SK-N-SH (cell line): ENCODE measurements at regions not wholly inside any gene's neighbourhood (a gene's known extent, or its start where the extent isn't known, plus 50 kb on each side); places are given as distances from the start of the nearest gene placed in this dataset.

Experiments used
- CTCF ChIA-PET: fragments of 300-600, 350-600 bp; formaldehyde crosslinking; extraction: SDS; loops from one replicate; lab custom pipeline; 2021; lab: Yijun Ruan, JAX
- POLR2A ChIA-PET: fragments of 350-600 bp; sonication (Branson Sonifier 250); formaldehyde crosslinking; extraction: SDS; loops from one replicate; lab custom pipeline; 2020; ENCODE audit warnings: antibody characterized with exemption, inconsistent platforms; lab: Yijun Ruan, JAX
- DNase-seq: peaks from one replicate; pipeline ENCODE4 v3.0.0; 2012
- H2AFZ ChIP-seq: fragments of 200-600 bp; sonication (generic); 2 replicates; pipeline ENCODE4 v1.8.1; 2016; ENCODE audit warnings: antibody characterized with exemption, mild to moderate bottlenecking, low read depth
- H3F3A ChIP-seq: fragments of 200-600 bp; sonication (generic); replicated peaks from 2 replicates; pipeline ENCODE3; 2016; ENCODE audit warnings: antibody characterized with exemption, mild to moderate bottlenecking; ENCODE audit not compliant: insufficient read depth
- H3K27ac ChIP-seq, 2 experiments: fragments of 200-500 bp in 1 of 2; fragments of 200-600 bp in 1 of 2; sonication (Bioruptor generic) in 1 of 2; sonication (generic), shearing (Covaris generic) in 1 of 2; 2 replicates each; pipeline versions ENCODE4 v1.5.1 to v1.6.1; 2014 to 2016; ENCODE audit warnings: low read depth in 2 of 2, inconsistent platforms in 1 of 2, low read length in 1 of 2, mild to moderate bottlenecking in 1 of 2, mixed read lengths in 1 of 2
- H3K27me3 ChIP-seq: fragments of 200-600 bp; sonication (generic), shearing (Covaris generic); 2 replicates; pipeline ENCODE4 v1.6.1; 2016; ENCODE audit warnings: mixed run types; ENCODE audit not compliant: insufficient read depth
- H3K36me3 ChIP-seq, 2 experiments: fragments of 200-500 bp in 1 of 2; fragments of 200-600 bp in 1 of 2; sonication (Bioruptor generic) in 1 of 2; sonication (generic) in 1 of 2; replicated peaks in 1 of 2; 2 replicates each; pipeline versions ENCODE3 to v1.5.1; 2014 to 2016; ENCODE audit warnings: low read length in 1 of 2, mild to moderate bottlenecking in 1 of 2; ENCODE audit not compliant: insufficient read depth in 2 of 2, control insufficient read depth in 1 of 2
- H3K4me1 ChIP-seq, 2 experiments: fragments of 200-500 bp in 1 of 2; fragments of 200-600 bp in 1 of 2; sonication (Bioruptor generic) in 1 of 2; sonication (generic), shearing (Covaris generic) in 1 of 2; 2 replicates each; pipeline versions ENCODE4 v1.5.1 to v1.6.1; 2014 to 2016; ENCODE audit warnings: low read depth in 1 of 2, low read length in 1 of 2, mixed run types in 1 of 2; ENCODE audit not compliant: insufficient read depth in 2 of 2, control insufficient read depth in 1 of 2
- H3K4me2 ChIP-seq: fragments of 200-600 bp; sonication (generic), shearing (Covaris generic); 2 replicates; pipeline ENCODE4 v1.6.1; 2017; ENCODE audit warnings: mixed run types
- H3K4me3 ChIP-seq, 2 experiments: fragments of 200-500 bp in 1 of 2; fragments of 200-600 bp in 1 of 2; sonication (Bioruptor generic) in 1 of 2; sonication (generic), shearing (Covaris generic) in 1 of 2; 2 replicates each; pipeline versions ENCODE4 v1.5.1 to v1.8.1; 2014 to 2016; ENCODE audit warnings: low read depth in 2 of 2, inconsistent platforms in 1 of 2, low read length in 1 of 2, mild to moderate bottlenecking in 1 of 2, mixed read lengths in 1 of 2, moderate library complexity in 1 of 2
- H3K79me2 ChIP-seq: fragments of 200-600 bp; sonication (generic); 2 replicates; pipeline ENCODE4 v1.8.1; 2017; ENCODE audit warnings: mild to moderate bottlenecking; ENCODE audit not compliant: insufficient read depth
- H3K9ac ChIP-seq: fragments of 200-600 bp; sonication (generic); 2 replicates; pipeline ENCODE4 v1.6.1; 2017; ENCODE audit warnings: mixed run types
- H3K9me2 ChIP-seq: fragments of 200-600 bp; sonication (generic); 2 replicates; pipeline ENCODE4 v1.6.1; 2017; ENCODE audit warnings: mixed run types
- H3K9me3 ChIP-seq: fragments of 200-600 bp; sonication (generic); 2 replicates; pipeline ENCODE4 v1.6.1; 2017; ENCODE audit warnings: mixed run types, mild to moderate bottlenecking, moderate library complexity
- H4K20me1 ChIP-seq: fragments of 200-600 bp; sonication (generic); 2 replicates; pipeline ENCODE4 v1.6.1; 2017; ENCODE audit warnings: mild to moderate bottlenecking, mixed run types; ENCODE audit not compliant: insufficient read depth
- CHD2 ChIP-seq: fragments of 150-350 bp; IDR thresholded peaks from 2 replicates; pipeline ENCODE4 v1.6.1; 2018; ENCODE audit warnings: low read length; ENCODE audit not compliant: partially characterized antibody
- ELF1 ChIP-seq: IDR thresholded peaks from 2 replicates; pipeline ENCODE4 v1.4.0; 2012
- FOXM1 ChIP-seq: IDR thresholded peaks from 2 replicates; pipeline ENCODE4 v1.4.0; 2012; ENCODE audit warnings: low read depth, mild to moderate bottlenecking
- GABPA ChIP-seq: IDR thresholded peaks from 2 replicates; pipeline ENCODE4 v1.4.0; 2012; ENCODE audit warnings: low read depth, mild to moderate bottlenecking
- MEF2A ChIP-seq: IDR thresholded peaks from 2 replicates; pipeline ENCODE4 v1.4.0; 2012; ENCODE audit warnings: low read depth, borderline replicate concordance
- MXI1 ChIP-seq: IDR thresholded peaks from 2 replicates; pipeline ENCODE4 v1.6.1; 2012; ENCODE audit warnings: mild to moderate bottlenecking, low read depth, low read length, improper control_type of control experiment
- NFIC ChIP-seq: IDR thresholded peaks from 2 replicates; pipeline ENCODE4 v1.4.0; 2012; ENCODE audit warnings: borderline replicate concordance
- NRF1 ChIP-seq: IDR thresholded peaks from 2 replicates; pipeline ENCODE4 v1.6.1; 2012; ENCODE audit warnings: low read depth, mild to moderate bottlenecking, low read length
- POLR2AphosphoS5 ChIP-seq: IDR thresholded peaks from 2 replicates; pipeline ENCODE4 v1.6.1; 2012; ENCODE audit warnings: low read depth, low read length
- RCOR1 ChIP-seq: fragments of 150-350 bp; IDR thresholded peaks from 2 replicates; pipeline ENCODE4 v1.6.1; 2017; ENCODE audit warnings: antibody characterized with exemption, low read length
- RFX5 ChIP-seq: IDR thresholded peaks from 2 replicates; pipeline ENCODE4 v1.6.1; 2012; ENCODE audit warnings: mild to moderate bottlenecking, improper control_type of control experiment, low read length
- SIN3A ChIP-seq: IDR thresholded peaks from 2 replicates; pipeline ENCODE4 v1.6.1; 2012; ENCODE audit warnings: low read depth, mild to moderate bottlenecking, low read length, moderate library complexity, borderline replicate concordance
- TCF12 ChIP-seq: IDR thresholded peaks from 2 replicates; pipeline ENCODE4 v1.4.0; 2012
- USF1 ChIP-seq: IDR thresholded peaks from 2 replicates; pipeline ENCODE4 v1.4.0; 2012; ENCODE audit warnings: low read depth, borderline replicate concordance
- ZBTB33 ChIP-seq: IDR thresholded peaks from 2 replicates; pipeline ENCODE4 v1.4.0; 2012; ENCODE audit warnings: low read depth, borderline replicate concordance
- WGBS: methylation state at CpG from one replicate; pipeline ENCODE4 v1.1.6; 2017; ENCODE audit warnings: low lambda C conversion rate; 5-methylcytosine and 5-hydroxymethylcytosine counted together
- TF ChIP-seq, protein P1 (sequence below): IDR thresholded peaks from 2 replicates; pipeline ENCODE4; 2012
- TF ChIP-seq, protein P2 (sequence below): IDR thresholded peaks from 2 replicates; pipeline ENCODE4 v1.4.0; 2012; ENCODE audit warnings: low read depth

DNA sequence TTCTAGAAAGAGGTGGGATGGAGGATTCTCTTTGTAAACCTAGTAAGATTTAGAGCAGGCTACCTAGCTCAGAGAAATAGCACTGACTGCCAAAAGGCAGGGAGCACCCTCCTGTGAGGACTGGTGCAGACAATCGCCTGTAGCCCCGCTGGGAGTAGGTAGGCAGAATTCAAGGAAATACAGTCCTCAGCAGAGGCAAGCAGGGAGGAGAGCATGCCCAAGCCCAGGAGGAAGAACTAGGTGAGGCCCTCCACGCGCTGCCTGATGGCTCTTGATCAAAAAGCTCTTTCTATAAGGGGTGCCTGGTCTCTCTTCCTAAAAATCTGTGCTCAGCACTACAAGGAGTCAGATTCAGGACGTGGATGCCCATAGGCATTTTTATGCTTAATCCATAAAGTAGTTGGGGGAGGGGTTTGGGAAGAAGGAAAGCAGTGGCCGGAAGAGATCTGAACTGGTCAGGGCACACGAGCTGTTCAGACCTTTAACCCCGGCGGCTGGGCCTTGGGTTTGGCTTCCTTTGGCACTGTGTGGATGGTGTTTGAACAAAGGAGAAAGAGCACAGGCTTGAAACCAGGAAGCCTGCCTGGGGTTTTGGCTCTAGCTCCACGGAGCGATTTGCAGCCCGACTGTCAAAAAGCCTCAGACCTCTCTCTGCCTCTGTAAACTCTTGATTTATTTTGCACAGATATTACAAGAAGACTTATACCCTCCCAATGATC, 320.6 kb downstream of the FOXO1 start:
- Histone ChIP-seq H2AFZ (no peak overlapping the region), H3K4me3 (no peak overlapping the region), H3K4me1 (peaks cover 0 to 3% of the 10 kb centered on the region in 2 experiments; a peak in 1 of 4 replicates), H4K20me1 (no peaks in the 10 kb centered on the region), H3K36me3 (no peaks in the 10 kb centered on the region), H3K27ac (no peak overlapping the region), H3K27me3 (no peaks in the 10 kb centered on the region), H3F3A (no peaks in the 10 kb centered on the region), H3K4me2 (no peak overlapping the region), H3K9ac (no peak overlapping the region), H3K9me2 (no peaks in the 10 kb centered on the region), H3K79me2 (no peaks in the 10 kb centered on the region), H3K9me3 (no peaks in the 10 kb centered on the region)
- ChIA-PET POLR2A (interaction anchor here (0.6 kb wide), 1 partner anchor 769 kb away, joined by 3 read pairs; no protein-coding TSS in a partner anchor), CTCF (interaction anchor here (1.1 to 2.2 kb wide), 2 partner anchors 77 to 276 kb away, joined by 3 to 4 read pairs; no protein-coding TSS in a partner anchor)
- 83% methylated on average over 10 of the region's 12 CpGs for WGBS
- no peak for DNase-seq
- TF ChIP-seq MEF2A = no peak
- TF ChIP-seq GABPA = no peak
- TF ChIP-seq NFIC = no peak
- TF ChIP-seq ELF1 = no peak
- TF ChIP-seq, protein P1, sequence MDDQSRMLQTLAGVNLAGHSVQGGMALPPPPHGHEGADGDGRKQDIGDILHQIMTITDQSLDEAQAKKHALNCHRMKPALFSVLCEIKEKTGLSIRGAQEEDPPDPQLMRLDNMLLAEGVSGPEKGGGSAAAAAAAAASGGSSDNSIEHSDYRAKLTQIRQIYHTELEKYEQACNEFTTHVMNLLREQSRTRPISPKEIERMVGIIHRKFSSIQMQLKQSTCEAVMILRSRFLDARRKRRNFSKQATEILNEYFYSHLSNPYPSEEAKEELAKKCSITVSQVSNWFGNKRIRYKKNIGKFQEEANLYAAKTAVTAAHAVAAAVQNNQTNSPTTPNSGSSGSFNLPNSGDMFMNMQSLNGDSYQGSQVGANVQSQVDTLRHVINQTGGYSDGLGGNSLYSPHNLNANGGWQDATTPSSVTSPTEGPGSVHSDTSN = no peak
- TF ChIP-seq, protein P2, sequence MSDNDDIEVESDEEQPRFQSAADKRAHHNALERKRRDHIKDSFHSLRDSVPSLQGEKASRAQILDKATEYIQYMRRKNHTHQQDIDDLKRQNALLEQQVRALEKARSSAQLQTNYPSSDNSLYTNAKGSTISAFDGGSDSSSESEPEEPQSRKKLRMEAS = no peak
- TF ChIP-seq FOXM1 = no peak
- no peak for TF ChIP-seq RCOR1
- no peak for TF ChIP-seq SIN3A
- TF ChIP-seq CHD2 = no peak
- TF ChIP-seq ZBTB33 = no peak
- TF ChIP-seq MXI1 = no peak
- no peak for TF ChIP-seq NRF1
- TF ChIP-seq POLR2AphosphoS5 = no peak
- no peak for TF ChIP-seq RFX5
- no peak for TF ChIP-seq USF1
- no peak for TF ChIP-seq TCF12
